Type B pancreatic cell (in vitro differentiated cells): ENCODE measurements at regions not wholly inside any gene's neighbourhood (a gene's known extent, or its start where the extent isn't known, plus 50 kb on each side); places are given as distances from the start of the nearest gene placed in this dataset.

ENCODE experiments used
- DNase-seq: peaks from one replicate; pipeline ENCODE4 v3.0.0; 2021; ENCODE audit warnings: mixed read lengths; ENCODE audit not compliant: unreplicated experiment; ENCODE audit errors: extremely low spot score
- H3K27ac Mint-ChIP-seq: 2 replicates; pipeline ENCODE4 v1.8.0; 2021; ENCODE audit warnings: mild to moderate bottlenecking, mixed read lengths
- H3K27me3 Mint-ChIP-seq: 2 replicates; pipeline ENCODE4 v1.8.0; 2021; ENCODE audit warnings: mixed read lengths
- H3K36me3 Mint-ChIP-seq: 2 replicates; pipeline ENCODE4 v1.8.0; 2021; ENCODE audit warnings: mixed read lengths
- H3K4me1 Mint-ChIP-seq: one replicate; pipeline ENCODE4 v1.8.0; 2021; ENCODE audit warnings: mixed read lengths; ENCODE audit not compliant: unreplicated experiment
- H3K4me3 Mint-ChIP-seq: 2 replicates; pipeline ENCODE4 v1.8.0; 2021; ENCODE audit warnings: mild to moderate bottlenecking, mixed read lengths
- H3K9me3 Mint-ChIP-seq: 2 replicates; pipeline ENCODE4 v1.8.0; 2021; ENCODE audit warnings: mixed read lengths
- TF ChIP-seq, protein P1 (sequence below): fragments of 200-600 bp; sonication (generic); conservative IDR thresholded peaks from 2 replicates; pipeline ENCODE4 v1.5.0; 2021; ENCODE audit warnings: antibody characterized with exemption, mild to moderate bottlenecking

DNA sequence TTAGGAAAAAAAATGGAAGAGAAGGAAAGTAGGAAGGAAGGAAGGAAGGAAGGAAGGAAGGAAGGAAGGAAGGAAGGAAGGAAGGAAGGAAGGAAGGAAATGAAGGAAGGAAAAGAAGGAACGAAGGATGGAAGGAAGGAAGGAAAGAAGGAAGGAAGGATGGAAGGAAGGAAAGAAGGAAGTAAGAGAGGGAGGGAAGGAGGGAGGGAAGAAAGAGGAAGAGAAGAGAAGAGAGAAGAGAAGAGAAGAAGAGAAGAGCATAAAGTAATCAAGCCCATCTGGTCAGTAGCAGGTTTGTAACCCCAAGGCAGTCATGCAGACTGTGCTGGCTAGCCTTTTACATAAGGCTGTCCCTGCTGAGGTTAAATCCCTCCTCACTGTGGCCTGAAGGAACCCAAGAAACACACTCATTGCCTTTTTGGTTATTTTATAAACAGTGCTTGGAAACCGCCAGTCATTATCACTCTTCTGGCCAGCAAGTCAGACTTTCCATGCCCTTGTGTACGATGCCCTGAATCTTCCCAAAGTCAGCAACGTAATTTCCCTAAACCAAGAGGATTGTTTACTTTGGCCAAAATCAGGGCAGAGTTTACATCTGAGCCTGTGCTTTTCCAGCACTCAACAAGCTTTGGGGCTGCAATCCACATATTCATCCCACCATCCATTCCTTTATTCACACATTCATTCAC is 409.6 kb upstream of the MAF start:
- Mint-ChIP-seq H3K9me3 (no peaks in the 10 kb centered on the region), H3K27me3 (peaks cover 3% of the 10 kb centered on the region), H3K27ac (no peak overlapping the region), H3K4me1 (no peaks in the 10 kb centered on the region), H3K36me3 (no peaks in the 10 kb centered on the region), H3K4me3 (no peak overlapping the region)
- TF ChIP-seq, protein P1, sequence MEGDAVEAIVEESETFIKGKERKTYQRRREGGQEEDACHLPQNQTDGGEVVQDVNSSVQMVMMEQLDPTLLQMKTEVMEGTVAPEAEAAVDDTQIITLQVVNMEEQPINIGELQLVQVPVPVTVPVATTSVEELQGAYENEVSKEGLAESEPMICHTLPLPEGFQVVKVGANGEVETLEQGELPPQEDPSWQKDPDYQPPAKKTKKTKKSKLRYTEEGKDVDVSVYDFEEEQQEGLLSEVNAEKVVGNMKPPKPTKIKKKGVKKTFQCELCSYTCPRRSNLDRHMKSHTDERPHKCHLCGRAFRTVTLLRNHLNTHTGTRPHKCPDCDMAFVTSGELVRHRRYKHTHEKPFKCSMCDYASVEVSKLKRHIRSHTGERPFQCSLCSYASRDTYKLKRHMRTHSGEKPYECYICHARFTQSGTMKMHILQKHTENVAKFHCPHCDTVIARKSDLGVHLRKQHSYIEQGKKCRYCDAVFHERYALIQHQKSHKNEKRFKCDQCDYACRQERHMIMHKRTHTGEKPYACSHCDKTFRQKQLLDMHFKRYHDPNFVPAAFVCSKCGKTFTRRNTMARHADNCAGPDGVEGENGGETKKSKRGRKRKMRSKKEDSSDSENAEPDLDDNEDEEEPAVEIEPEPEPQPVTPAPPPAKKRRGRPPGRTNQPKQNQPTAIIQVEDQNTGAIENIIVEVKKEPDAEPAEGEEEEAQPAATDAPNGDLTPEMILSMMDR = no peak
- no peak for DNase-seq

DNA sequence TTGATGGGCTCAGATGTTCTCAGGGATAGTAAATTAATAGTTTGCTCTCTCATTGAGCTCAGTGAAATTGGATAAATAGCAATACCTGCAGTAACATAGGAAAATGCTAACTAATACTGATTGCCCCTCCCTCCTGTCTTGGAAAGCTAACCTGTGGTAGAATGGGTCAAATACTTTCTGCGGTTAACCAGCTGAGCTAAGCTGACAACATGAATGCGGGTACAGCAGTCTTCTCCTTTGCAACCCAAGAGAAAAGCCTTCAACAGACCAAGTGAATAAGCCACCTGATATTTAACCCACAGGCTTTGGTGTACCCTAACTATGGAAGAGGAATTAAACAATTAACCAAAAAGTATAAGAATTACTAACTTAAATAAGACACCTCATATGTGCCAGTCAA is 408.3 kb upstream of the MAF start:
- TF ChIP-seq, protein P1 = no peak
- no peak for DNase-seq
- Mint-ChIP-seq H3K27me3 (peaks cover 3% of the 10 kb centered on the region), H3K4me3 (no peak overlapping the region), H3K4me1 (no peaks in the 10 kb centered on the region), H3K36me3 (no peaks in the 10 kb centered on the region), H3K27ac (no peak overlapping the region), H3K9me3 (no peaks in the 10 kb centered on the region)

DNA sequence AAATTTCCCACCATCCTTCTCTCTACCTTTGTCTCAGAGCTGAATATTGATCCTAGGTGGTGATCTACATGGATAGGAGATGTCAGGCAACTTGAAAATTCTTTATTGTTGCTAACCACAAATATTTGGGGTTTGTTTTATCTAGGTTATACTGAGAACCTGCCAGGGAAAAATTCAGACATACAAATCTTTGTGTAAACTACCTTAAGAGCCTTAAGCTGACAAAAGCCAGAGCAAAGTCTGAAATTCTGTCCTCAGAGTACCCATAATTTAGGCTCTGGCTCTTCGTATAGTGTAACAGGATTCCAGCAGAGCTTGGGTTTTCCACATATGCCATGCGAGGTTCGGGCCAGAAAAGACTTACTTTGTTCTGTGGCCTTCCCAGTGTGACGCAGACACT is 406.7 kb upstream of the MAF start:
- Mint-ChIP-seq H3K4me1 (no peaks in the 10 kb centered on the region), H3K4me3 (no peak overlapping the region), H3K27me3 (peaks cover 3% of the 10 kb centered on the region), H3K36me3 (no peaks in the 10 kb centered on the region), H3K9me3 (no peaks in the 10 kb centered on the region), H3K27ac (no peak overlapping the region)
- DNase-seq = no peak
- TF ChIP-seq, protein P1 = no peak

DNA sequence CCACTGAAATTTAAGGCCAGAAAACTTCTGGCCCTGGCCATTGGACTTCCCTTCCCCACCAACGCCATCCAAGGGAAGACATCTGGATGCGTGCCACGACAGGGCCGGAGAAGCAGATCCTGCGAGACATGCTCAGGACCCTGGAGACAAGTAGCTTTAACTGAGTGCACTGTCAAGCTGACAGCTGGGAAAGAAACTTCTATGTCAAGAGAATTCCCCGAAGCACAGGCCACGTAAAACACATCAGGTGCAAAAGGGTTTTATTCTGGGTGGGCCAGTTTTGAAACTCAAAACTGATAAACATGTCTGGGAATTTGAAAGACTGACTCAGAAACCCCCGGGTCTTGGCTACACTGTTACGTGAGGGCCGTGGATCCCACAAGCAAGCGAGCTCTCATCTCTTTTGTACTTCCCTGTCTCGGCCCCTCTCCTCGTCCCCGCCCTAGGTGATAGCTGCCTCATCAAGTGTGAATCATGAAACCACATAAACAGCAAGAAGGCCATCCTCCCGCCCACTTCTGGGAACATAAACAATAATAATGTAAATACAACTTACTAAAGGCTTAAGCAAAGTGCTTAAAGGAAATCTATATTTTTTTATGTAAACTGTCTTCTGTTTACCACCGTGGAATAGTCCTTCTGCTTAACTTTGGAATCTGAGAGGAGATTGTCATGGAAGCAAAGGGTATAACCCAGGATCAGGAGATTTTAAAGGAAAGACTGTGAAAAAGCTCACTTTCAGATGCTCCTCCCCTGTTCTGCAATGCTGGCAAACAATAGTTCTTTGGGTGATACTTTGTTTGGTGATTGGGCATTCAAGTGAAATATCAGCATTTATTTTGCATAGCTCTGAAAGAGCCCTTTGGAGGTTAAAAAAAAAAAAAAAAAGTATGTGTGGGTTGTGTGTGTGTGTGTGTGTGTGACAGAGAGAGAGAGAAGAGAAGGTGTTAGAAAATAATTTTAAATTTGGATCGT is 406.0 kb upstream of the MAF start:
- Mint-ChIP-seq H3K36me3 (no peaks in the 10 kb centered on the region), H3K27me3 (peaks cover 3% of the 10 kb centered on the region), H3K27ac (no peak overlapping the region), H3K9me3 (no peaks in the 10 kb centered on the region), H3K4me1 (no peaks in the 10 kb centered on the region), H3K4me3 (no peak overlapping the region)
- DNase-seq = no peak
- TF ChIP-seq, protein P1 = no peak

DNA sequence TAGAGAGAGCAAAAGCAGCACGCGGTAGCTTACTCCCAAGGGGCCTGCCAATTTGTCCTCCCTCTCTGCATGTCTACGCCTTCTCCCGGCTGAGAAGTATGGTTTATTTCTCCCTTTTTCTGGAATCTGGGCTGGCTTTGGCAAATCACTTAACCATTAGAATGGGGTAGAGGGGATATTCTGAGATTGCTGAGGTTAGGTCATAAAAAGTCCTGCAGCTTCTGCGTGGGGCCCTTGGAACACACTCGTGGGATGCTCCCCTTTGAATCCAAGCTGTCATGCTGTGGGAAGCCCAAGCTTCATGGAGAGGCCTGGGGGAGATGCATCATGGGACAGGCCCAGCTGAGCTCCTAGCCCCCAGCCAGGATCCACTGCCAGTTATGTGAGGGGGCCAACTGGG is 403.6 kb upstream of the MAF start:
- Mint-ChIP-seq H3K27ac (no peak overlapping the region), H3K9me3 (no peaks in the 10 kb centered on the region), H3K4me3 (no peak overlapping the region), H3K27me3 (no peaks in the 10 kb centered on the region), H3K4me1 (no peaks in the 10 kb centered on the region), H3K36me3 (no peaks in the 10 kb centered on the region)
- no peak for DNase-seq
- TF ChIP-seq, protein P1 = no peak
